Kidney glomerular epithelial cell (primary cell): ENCODE measurements at regions not wholly inside any gene's neighbourhood (a gene's known extent, or its start where the extent isn't known, plus 50 kb on each side); places are given as distances from the start of the nearest gene placed in this dataset.
"Not testable (repeated sequence)": the region's sequence is repeated elsewhere in the genome, so short reads cannot be mapped to it uniquely, and the experiment has no call there.

ENCODE experiments used
- DNase-seq: peaks from one replicate; lab custom pipeline; 2025; lab: John Stamatoyannopoulos, UW

GRCh38 chr5:100017520-100018262 lies 517.5 kb upstream of the FAM174A start:
- DNase-seq: no peak

GRCh38 chr5:100013305-100013704 lies 521.9 kb upstream of the FAM174A start:
- DNase-seq: not testable (repeated sequence)

- DNase-seq: not testable (repeated sequence)
Observed at GRCh38 chr5:100011160-100011559, 524.0 kb upstream of the FAM174A start.

- no peak for DNase-seq
Observed at GRCh38 chr5:100004969-100005368, 530.2 kb upstream of the FAM174A start.

GRCh38 chr5:99998319-99998718 lies 536.9 kb upstream of the FAM174A start:
- no peak for DNase-seq

- no peak for DNase-seq
Observed at GRCh38 chr5:99995407-99995806, 539.8 kb upstream of the FAM174A start.

- no peak for DNase-seq
Observed at GRCh38 chr5:99973779-99974178, 561.4 kb upstream of the FAM174A start.

- no peak for DNase-seq
Observed at GRCh38 chr5:99955962-99956361, 579.2 kb upstream of the FAM174A start.

GRCh38 chr5:99955006-99955405 lies 580.2 kb upstream of the FAM174A start:
- DNase-seq: no peak

- no peak for DNase-seq
Observed at GRCh38 chr5:99949969-99950524, 585.1 kb upstream of the FAM174A start.

- no peak for DNase-seq
Observed at GRCh38 chr5:99949361-99949760, 585.8 kb upstream of the FAM174A start.

GRCh38 chr5:99948850-99949249 lies 586.3 kb upstream of the FAM174A start:
- no peak for DNase-seq

- no peak for DNase-seq
Observed at GRCh38 chr5:99945478-99946442, 589.4 kb upstream of the FAM174A start.

- no peak for DNase-seq
Observed at GRCh38 chr5:99940540-99940939, 594.6 kb upstream of the FAM174A start.

- DNase-seq: no peak
Observed at GRCh38 chr5:99936911-99937310, 598.3 kb upstream of the FAM174A start.

GRCh38 chr5:99929806-99930135 lies 605.4 kb upstream of the FAM174A start:
- DNase-seq: no peak

- DNase-seq: no peak
Observed at GRCh38 chr5:99929067-99929805, 605.9 kb upstream of the FAM174A start.

- DNase-seq: no peak
Observed at GRCh38 chr5:99928490-99928889, 606.7 kb upstream of the FAM174A start.

- peak; percentile 13 for DNase-seq
Observed at GRCh38 chr5:99926463-99926862, 608.7 kb upstream of the FAM174A start.

- no peak for DNase-seq
Observed at GRCh38 chr5:99922386-99922785, 612.8 kb upstream of the FAM174A start.

- no peak for DNase-seq
Observed at GRCh38 chr5:99911971-99912370, 623.2 kb upstream of the FAM174A start.

GRCh38 chr5:99906776-99907175 lies 628.4 kb upstream of the FAM174A start:
- DNase-seq: no peak
